ENCODE measurements at regions not wholly inside any gene's neighbourhood (a gene's known extent, or its start where the extent isn't known, plus 50 kb on each side); places are given as distances from the start of the nearest gene placed in this dataset.
A peak's percentile ranks its signal among the peaks of the same experiment; 100 is the strongest.
"Not testable (repeated sequence)": the region's sequence is repeated elsewhere in the genome, so short reads cannot be mapped to it uniquely, and the experiment has no call there.

GRCh38 chr10:2895594-2896196 is 171.7 kb upstream of the PFKP start:
- intact Hi-C loops (cut with micrococcal nuclease), result no loop called here
- Mint-ChIP-seq H3K27ac (no peak overlapping the region), H3K9me3 (no peaks in the 10 kb centered on the region), H3K36me3 (ENCODE audit: low read depth) (no peaks in the 10 kb centered on the region), H3K4me3 (no peak overlapping the region), H3K27me3 (peaks cover 2% of the 10 kb centered on the region), H3K4me1 (ENCODE audit: low read depth) (peaks cover 49% of the 10 kb centered on the region)

GRCh38 chr10:2893991-2894390 is 173.4 kb upstream of the PFKP start:
- Mint-ChIP-seq H3K27me3 (peaks cover 2% of the 10 kb centered on the region), H3K4me1 (ENCODE audit: low read depth) (peaks cover 36% of the 10 kb centered on the region), H3K4me3 (no peak overlapping the region), H3K27ac (no peak overlapping the region), H3K36me3 (ENCODE audit: low read depth) (no peaks in the 10 kb centered on the region), H3K9me3 (no peaks in the 10 kb centered on the region)
- intact Hi-C loops (cut with micrococcal nuclease), result no loop called here

- peaks cover 29% of the 10 kb centered on the region for H3K4me1 Mint-ChIP-seq (ENCODE audit: low read depth)
- no peak overlapping the region for H3K4me3 Mint-ChIP-seq
- H3K9me3 Mint-ChIP-seq, result no peaks in the 10 kb centered on the region
- intact Hi-C loops (cut with micrococcal nuclease), result no loop called here
- H3K27ac Mint-ChIP-seq, result peak overlapping the region; percentile 25
- H3K36me3 Mint-ChIP-seq (ENCODE audit: low read depth), result no peaks in the 10 kb centered on the region
- H3K27me3 Mint-ChIP-seq, result peaks cover 2% of the 10 kb centered on the region
Measured at GRCh38 chr10:2893158-2893845, 174.0 kb upstream of the PFKP start.

GRCh38 chr10:2891770-2892124 is 175.6 kb upstream of the PFKP start:
- Mint-ChIP-seq H3K27me3 (peaks cover 2% of the 10 kb centered on the region), H3K4me1 (ENCODE audit: low read depth) (peaks cover 18% of the 10 kb centered on the region), H3K36me3 (ENCODE audit: low read depth) (no peaks in the 10 kb centered on the region), H3K4me3 (no peak overlapping the region), H3K9me3 (no peaks in the 10 kb centered on the region), H3K27ac (no peak overlapping the region)
- intact Hi-C loops (cut with micrococcal nuclease), result no loop called here

- intact Hi-C loops (cut with micrococcal nuclease), result no loop called here
Measured at GRCh38 chr10:2891073-2891769, 176.1 kb upstream of the PFKP start.

GRCh38 chr10:2890093-2890492 is 177.3 kb upstream of the PFKP start:
- H3K4me3 Mint-ChIP-seq, result no peak overlapping the region
- no peak overlapping the region for H3K27ac Mint-ChIP-seq
- H3K27me3 Mint-ChIP-seq, result no peaks in the 10 kb centered on the region
- peaks cover 32% of the 10 kb centered on the region for H3K4me1 Mint-ChIP-seq (ENCODE audit: low read depth)
- intact Hi-C loops (cut with micrococcal nuclease), result no loop called here
- H3K36me3 Mint-ChIP-seq (ENCODE audit: low read depth), result no peaks in the 10 kb centered on the region
- H3K9me3 Mint-ChIP-seq, result no peaks in the 10 kb centered on the region

More at GRCh38 chr10:2891073-2891769, 176.1 kb upstream of the PFKP start:
- peaks cover 21% of the 10 kb centered on the region for H3K4me1 Mint-ChIP-seq (ENCODE audit: low read depth)
- H3K36me3 Mint-ChIP-seq (ENCODE audit: low read depth), result no peaks in the 10 kb centered on the region
- H3K9me3 Mint-ChIP-seq, result no peaks in the 10 kb centered on the region
- no peak overlapping the region for H3K4me3 Mint-ChIP-seq
- H3K27ac Mint-ChIP-seq, result no peak overlapping the region
- H3K27me3 Mint-ChIP-seq, result peaks cover 2% of the 10 kb centered on the region

GRCh38 chr10:2888403-2889004 is 178.8 kb upstream of the PFKP start:
- Mint-ChIP-seq H3K27me3 (no peaks in the 10 kb centered on the region), H3K36me3 (ENCODE audit: low read depth) (no peaks in the 10 kb centered on the region), H3K4me3 (no peak overlapping the region), H3K27ac (no peak overlapping the region), H3K4me1 (ENCODE audit: low read depth) (peaks cover 27% of the 10 kb centered on the region), H3K9me3 (no peaks in the 10 kb centered on the region)
- intact Hi-C loops (cut with micrococcal nuclease), result no loop called here

- no peak overlapping the region for H3K27ac Mint-ChIP-seq
- H3K27me3 Mint-ChIP-seq, result no peaks in the 10 kb centered on the region
- no peaks in the 10 kb centered on the region for H3K36me3 Mint-ChIP-seq (ENCODE audit: low read depth)
- H3K4me1 Mint-ChIP-seq (ENCODE audit: low read depth), result peaks cover 19% of the 10 kb centered on the region
- no peak overlapping the region for H3K4me3 Mint-ChIP-seq
- no peaks in the 10 kb centered on the region for H3K9me3 Mint-ChIP-seq
- intact Hi-C loops (cut with micrococcal nuclease), result no loop called here
Measured at GRCh38 chr10:2887391-2888070, 179.8 kb upstream of the PFKP start.

GRCh38 chr10:2886662-2887061 is 180.7 kb upstream of the PFKP start:
- H3K27me3 Mint-ChIP-seq, result no peaks in the 10 kb centered on the region
- H3K4me3 Mint-ChIP-seq, result no peak overlapping the region
- no peaks in the 10 kb centered on the region for H3K9me3 Mint-ChIP-seq
- intact Hi-C loops (cut with micrococcal nuclease), result no loop called here
- H3K4me1 Mint-ChIP-seq (ENCODE audit: low read depth), result peaks cover 19% of the 10 kb centered on the region
- no peak overlapping the region for H3K27ac Mint-ChIP-seq
- no peaks in the 10 kb centered on the region for H3K36me3 Mint-ChIP-seq (ENCODE audit: low read depth)

- Mint-ChIP-seq H3K9me3 (no peaks in the 10 kb centered on the region), H3K4me1 (ENCODE audit: low read depth) (peaks cover 15% of the 10 kb centered on the region), H3K36me3 (ENCODE audit: low read depth) (no peaks in the 10 kb centered on the region), H3K4me3 (no peak overlapping the region), H3K27me3 (no peaks in the 10 kb centered on the region), H3K27ac (no peak overlapping the region)
- intact Hi-C loops (cut with micrococcal nuclease), result no loop called here
Measured at GRCh38 chr10:2885288-2886278, 181.8 kb upstream of the PFKP start.

- H3K27ac Mint-ChIP-seq; intact Hi-C loops (cut with micrococcal nuclease): not testable (repeated sequence)
Measured at GRCh38 chr10:2883983-2884540, 183.3 kb upstream of the PFKP start.

GRCh38 chr10:2883238-2883637 is 184.1 kb upstream of the PFKP start:
- peaks cover 15% of the 10 kb centered on the region for H3K4me1 Mint-ChIP-seq (ENCODE audit: low read depth)
- H3K27ac Mint-ChIP-seq, result no peak overlapping the region
- H3K36me3 Mint-ChIP-seq (ENCODE audit: low read depth), result no peaks in the 10 kb centered on the region
- no peaks in the 10 kb centered on the region for H3K9me3 Mint-ChIP-seq
- no peak overlapping the region for H3K4me3 Mint-ChIP-seq
- H3K27me3 Mint-ChIP-seq, result no peaks in the 10 kb centered on the region
- intact Hi-C loops (cut with micrococcal nuclease), result no loop called here

More at GRCh38 chr10:2883983-2884540, 183.3 kb upstream of the PFKP start:
- H3K27me3 Mint-ChIP-seq; H3K4me3 Mint-ChIP-seq; H3K9me3 Mint-ChIP-seq; H3K36me3 Mint-ChIP-seq (ENCODE audit: low read depth): not testable (repeated sequence)
- peaks cover 15% of the 10 kb centered on the region for H3K4me1 Mint-ChIP-seq (ENCODE audit: low read depth)

GRCh38 chr10:2882628-2883027 is 184.7 kb upstream of the PFKP start:
- Mint-ChIP-seq H3K27me3 (no peaks in the 10 kb centered on the region), H3K9me3 (no peaks in the 10 kb centered on the region), H3K27ac (no peak overlapping the region), H3K4me3 (no peak overlapping the region), H3K4me1 (ENCODE audit: low read depth) (peaks cover 15% of the 10 kb centered on the region), H3K36me3 (ENCODE audit: low read depth) (no peaks in the 10 kb centered on the region)
- intact Hi-C loops (cut with micrococcal nuclease), result no loop called here

Data from dendritic cell treated with granulocyte-macrophage colony-stimulating factor and Interleukin-4, amounts not matched to agents 40 ng/mL and 50 ng/mL, for 4 days (primary cell).